GM12865 (cell line): ENCODE measurements at regions not wholly inside any gene's neighbourhood (a gene's known extent, or its start where the extent isn't known, plus 50 kb on each side); places are given as distances from the start of the nearest gene placed in this dataset.

ENCODE experiments used
- DNase-seq: peaks from one replicate; pipeline ENCODE4 v3.0.0; 2010; ENCODE audit warnings: low read depth
- H3K4me3 ChIP-seq: 2 replicates; pipeline ENCODE4 v1.5.1; 2011; ENCODE audit warnings: mild to moderate bottlenecking, low read depth, low read length, control low read depth
- CTCF ChIP-seq: IDR thresholded peaks from 2 replicates; pipeline ENCODE4 v1.5.1; 2011; ENCODE audit warnings: low read length, control low read depth, low read depth, inconsistent platforms; ENCODE audit not compliant: insufficient read depth; ENCODE audit errors: missing control alignments

- TF ChIP-seq CTCF, result peak; percentile 99
- H3K4me3 ChIP-seq, result peak overlapping the region; percentile 62
- DNase-seq, result peak; percentile 85
Measured at GRCh38 chr10:77710759-77711682, 73.4 kb upstream of the KCNMA1 start.

- no peak for TF ChIP-seq CTCF
- DNase-seq, result peak; percentile 80
- peak overlapping the region; percentile 62 for H3K4me3 ChIP-seq
Measured at GRCh38 chr10:77710081-77710551, 72.5 kb upstream of the KCNMA1 start.

- TF ChIP-seq CTCF, result no peak
- no peak overlapping the region for H3K4me3 ChIP-seq
- no peak for DNase-seq
Measured at GRCh38 chr10:77707570-77707969, 70.0 kb upstream of the KCNMA1 start.

GRCh38 chr10:77702166-77702565 lies 64.6 kb upstream of the KCNMA1 start:
- DNase-seq, result peak; percentile 65
- no peak for TF ChIP-seq CTCF
- no peak overlapping the region for H3K4me3 ChIP-seq

GRCh38 chr10:77700086-77700485 lies 62.5 kb upstream of the KCNMA1 start:
- H3K4me3 ChIP-seq, result no peak overlapping the region
- DNase-seq, result no peak
- no peak for TF ChIP-seq CTCF

GRCh38 chr10:77699080-77699645 lies 61.6 kb upstream of the KCNMA1 start:
- no peak overlapping the region for H3K4me3 ChIP-seq
- no peak for TF ChIP-seq CTCF
- DNase-seq, result peak; percentile 51
